ENCODE measurements at regions not wholly inside any gene's neighbourhood (a gene's known extent, or its start where the extent isn't known, plus 50 kb on each side); places are given as distances from the start of the nearest gene placed in this dataset.

GRCh38 chr16:51545951-51546350 lies 394.9 kb upstream of the SALL1 start:
- Histone ChIP-seq H3K9me3 (ENCODE audit: control insufficient read depth in 4 of 4, insufficient read depth in 3 of 4, low read length in 3 of 4) (peaks cover 0 to 4% (median 2%) of the 10 kb centered on the region in 4 donors), H3K36me3 (ENCODE audit: control insufficient read depth in 4 of 4, insufficient read depth in 4 of 4, low read length in 4 of 4) (no peaks in the 10 kb centered on the region), H3K4me3 (peak overlapping the region; percentile 8), H3K27ac (ENCODE audit: low read depth in 1 of 2, low read length in 1 of 2) (no peak overlapping the region), H3K9ac (ENCODE audit: insufficient read depth in 1 of 2, low read length in 2 of 2) (no peak overlapping the region), H3K27me3 (ENCODE audit: control insufficient read depth in 3 of 3, insufficient read depth in 3 of 3, low read length in 2 of 3) (peaks cover 0 to 3% (median 0%) of the 10 kb centered on the region in 3 donors), H3K4me1 (ENCODE audit: control insufficient read depth in 5 of 5, insufficient read depth in 5 of 5, low read length in 5 of 5) (peaks cover 0 to 17% (median 0%) of the 10 kb centered on the region in 5 donors)
- ATAC-seq (ENCODE audit: insufficient read depth, low FRiP score) (no peak), DNase-seq (no peak)
- no peak for TF ChIP-seq CTCF (IDR thresholded peaks at IDR 0.05; ENCODE audit: control extremely low read depth, extremely low read depth)
- 70 to 73% methylated on average over 6 of the region's 6 CpGs for WGBS, 2 donors

GRCh38 chr16:51544851-51545467 lies 393.9 kb upstream of the SALL1 start:
- Histone ChIP-seq H3K9me3 (ENCODE audit: control insufficient read depth in 4 of 4, insufficient read depth in 3 of 4, low read length in 3 of 4) (peaks cover 0 to 4% (median 2%) of the 10 kb centered on the region in 4 donors), H3K27ac (ENCODE audit: low read depth in 1 of 2, low read length in 1 of 2) (no peak overlapping the region), H3K4me1 (ENCODE audit: control insufficient read depth in 5 of 5, insufficient read depth in 5 of 5, low read length in 5 of 5) (peaks cover 0 to 17% (median 0%) of the 10 kb centered on the region in 5 donors), H3K36me3 (ENCODE audit: control insufficient read depth in 4 of 4, insufficient read depth in 4 of 4, low read length in 4 of 4) (no peaks in the 10 kb centered on the region), H3K27me3 (ENCODE audit: control insufficient read depth in 3 of 3, insufficient read depth in 3 of 3, low read length in 2 of 3) (peaks cover 0 to 3% (median 0%) of the 10 kb centered on the region in 3 donors), H3K9ac (ENCODE audit: insufficient read depth in 1 of 2, low read length in 2 of 2) (no peak overlapping the region), H3K4me3 (no peak overlapping the region)
- no peak for ATAC-seq (ENCODE audit: insufficient read depth, low FRiP score)
- 16 to 20% methylated on average over 13 of the region's 13 CpGs for WGBS, 2 donors
- TF ChIP-seq CTCF (IDR thresholded peaks at IDR 0.05; ENCODE audit: control extremely low read depth, extremely low read depth) = no peak
- DNase-seq = peak in 2 of 3 donors; percentile 22 to 26

GRCh38 chr16:51543971-51544370 lies 392.9 kb upstream of the SALL1 start:
- Histone ChIP-seq H3K4me3 (no peak overlapping the region), H3K27me3 (ENCODE audit: control insufficient read depth in 3 of 3, insufficient read depth in 3 of 3, low read length in 2 of 3) (peaks cover 0 to 3% (median 0%) of the 10 kb centered on the region in 3 donors), H3K27ac (ENCODE audit: low read depth in 1 of 2, low read length in 1 of 2) (no peak overlapping the region), H3K9ac (ENCODE audit: insufficient read depth in 1 of 2, low read length in 2 of 2) (no peak overlapping the region), H3K4me1 (ENCODE audit: control insufficient read depth in 5 of 5, insufficient read depth in 5 of 5, low read length in 5 of 5) (peaks cover 0 to 17% (median 2%) of the 10 kb centered on the region in 5 donors), H3K36me3 (ENCODE audit: control insufficient read depth in 4 of 4, insufficient read depth in 4 of 4, low read length in 4 of 4) (no peaks in the 10 kb centered on the region), H3K9me3 (ENCODE audit: control insufficient read depth in 4 of 4, insufficient read depth in 3 of 4, low read length in 3 of 4) (peaks cover 0 to 4% (median 2%) of the 10 kb centered on the region in 4 donors)
- TF ChIP-seq CTCF (IDR thresholded peaks at IDR 0.05; ENCODE audit: control extremely low read depth, extremely low read depth) = no peak
- 83% methylated on average over 9 of the region's 9 CpGs for WGBS, 2 donors
- ATAC-seq (ENCODE audit: insufficient read depth, low FRiP score) = no peak
- no peak for DNase-seq

All from lung (tissue), 11 donors.